ENCODE measurements at regions not wholly inside any gene's neighbourhood (a gene's known extent, or its start where the extent isn't known, plus 50 kb on each side); places are given as distances from the start of the nearest gene placed in this dataset.
"Not testable (repeated sequence)": the region's sequence is repeated elsewhere in the genome, so short reads cannot be mapped to it uniquely, and the experiment has no call there.

DNA sequence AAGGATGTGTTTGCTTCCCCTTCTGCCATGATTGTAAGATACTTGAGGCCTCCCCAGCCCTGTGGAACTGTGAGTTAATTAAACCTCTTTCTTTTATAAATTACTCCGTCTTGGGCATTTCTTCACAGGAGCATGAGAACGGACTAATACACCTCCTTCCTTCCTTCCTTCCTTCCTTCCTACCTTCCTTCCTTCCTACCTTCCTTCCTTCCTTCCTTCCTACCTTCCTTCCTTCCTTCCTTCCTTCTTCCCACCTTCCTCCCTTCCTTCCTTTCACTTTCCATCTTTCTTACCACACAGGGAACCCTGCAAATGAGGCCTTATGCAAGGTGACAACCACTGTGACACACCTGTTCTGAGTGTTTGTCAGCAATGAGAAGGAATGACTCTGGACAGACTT lies 141.3 kb upstream of the EXOC2 start:
- TF ChIP-seq, protein P1, sequence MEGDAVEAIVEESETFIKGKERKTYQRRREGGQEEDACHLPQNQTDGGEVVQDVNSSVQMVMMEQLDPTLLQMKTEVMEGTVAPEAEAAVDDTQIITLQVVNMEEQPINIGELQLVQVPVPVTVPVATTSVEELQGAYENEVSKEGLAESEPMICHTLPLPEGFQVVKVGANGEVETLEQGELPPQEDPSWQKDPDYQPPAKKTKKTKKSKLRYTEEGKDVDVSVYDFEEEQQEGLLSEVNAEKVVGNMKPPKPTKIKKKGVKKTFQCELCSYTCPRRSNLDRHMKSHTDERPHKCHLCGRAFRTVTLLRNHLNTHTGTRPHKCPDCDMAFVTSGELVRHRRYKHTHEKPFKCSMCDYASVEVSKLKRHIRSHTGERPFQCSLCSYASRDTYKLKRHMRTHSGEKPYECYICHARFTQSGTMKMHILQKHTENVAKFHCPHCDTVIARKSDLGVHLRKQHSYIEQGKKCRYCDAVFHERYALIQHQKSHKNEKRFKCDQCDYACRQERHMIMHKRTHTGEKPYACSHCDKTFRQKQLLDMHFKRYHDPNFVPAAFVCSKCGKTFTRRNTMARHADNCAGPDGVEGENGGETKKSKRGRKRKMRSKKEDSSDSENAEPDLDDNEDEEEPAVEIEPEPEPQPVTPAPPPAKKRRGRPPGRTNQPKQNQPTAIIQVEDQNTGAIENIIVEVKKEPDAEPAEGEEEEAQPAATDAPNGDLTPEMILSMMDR (IDR thresholded peaks at IDR 0.05; ENCODE audit: low read depth, low read length), result no peak
- no peak overlapping the region for H3K4me3 ChIP-seq (replicated peaks in 1 of 2; ENCODE audit: low read depth in 2 of 2, low read length in 2 of 2)
- no peak for DNase-seq (ENCODE audit: low read depth in 2 of 2)

DNA sequence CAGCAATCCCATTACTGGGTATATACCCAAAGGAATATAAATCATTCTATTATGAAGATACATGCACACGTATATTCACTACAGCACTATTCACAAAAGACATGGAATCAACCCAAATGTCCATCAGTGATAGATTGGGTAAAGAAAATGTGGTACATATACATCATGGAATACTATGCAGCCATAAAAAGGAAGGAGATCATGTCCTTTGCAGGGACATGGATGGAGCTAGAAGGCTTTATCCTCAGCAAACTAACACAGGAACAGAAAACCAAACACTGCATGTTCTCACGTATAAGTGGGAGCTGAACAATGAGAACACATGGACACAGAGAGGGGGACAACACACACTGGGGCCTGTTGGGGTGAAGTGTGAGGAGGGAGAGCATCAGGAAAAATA lies 139.9 kb upstream of the EXOC2 start:
- not testable (repeated sequence) for DNase-seq (ENCODE audit: low read depth in 2 of 2); H3K4me3 ChIP-seq (replicated peaks in 1 of 2; ENCODE audit: low read depth in 2 of 2, low read length in 2 of 2)

DNA sequence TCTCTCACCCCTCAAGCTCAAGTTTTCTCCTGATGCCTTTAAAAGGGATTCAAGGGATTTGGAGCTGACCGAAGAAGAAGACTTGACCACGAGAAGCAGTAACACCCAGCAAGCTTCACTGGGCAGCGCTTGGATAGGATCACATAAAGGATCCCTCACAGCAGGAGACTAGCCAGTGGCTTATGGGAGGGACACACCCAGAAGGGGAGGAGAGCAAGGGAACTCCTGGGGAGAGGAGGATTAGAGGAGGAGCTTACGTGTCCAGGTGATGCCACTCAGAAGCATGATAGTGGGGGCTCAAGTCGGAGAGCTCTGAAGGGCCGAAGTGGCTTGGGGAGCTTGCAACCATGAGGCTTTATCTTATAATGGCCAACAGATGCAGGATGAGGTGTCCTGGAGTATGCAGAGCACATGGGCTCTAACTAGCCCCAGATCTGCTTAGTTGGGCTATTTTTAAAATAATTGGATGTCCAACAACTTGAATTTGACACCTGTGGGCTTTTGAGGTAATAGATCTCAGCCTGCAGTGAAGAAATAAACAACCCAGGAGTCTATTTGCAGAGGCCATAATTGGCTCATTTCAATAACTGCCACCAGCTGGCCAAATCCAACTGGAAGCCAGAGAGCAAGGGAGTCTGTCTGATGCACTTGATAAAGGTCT lies 137.9 kb upstream of the EXOC2 start:
- TF ChIP-seq, protein P1 (IDR thresholded peaks at IDR 0.05; ENCODE audit: low read depth, low read length), result no peak

DNA sequence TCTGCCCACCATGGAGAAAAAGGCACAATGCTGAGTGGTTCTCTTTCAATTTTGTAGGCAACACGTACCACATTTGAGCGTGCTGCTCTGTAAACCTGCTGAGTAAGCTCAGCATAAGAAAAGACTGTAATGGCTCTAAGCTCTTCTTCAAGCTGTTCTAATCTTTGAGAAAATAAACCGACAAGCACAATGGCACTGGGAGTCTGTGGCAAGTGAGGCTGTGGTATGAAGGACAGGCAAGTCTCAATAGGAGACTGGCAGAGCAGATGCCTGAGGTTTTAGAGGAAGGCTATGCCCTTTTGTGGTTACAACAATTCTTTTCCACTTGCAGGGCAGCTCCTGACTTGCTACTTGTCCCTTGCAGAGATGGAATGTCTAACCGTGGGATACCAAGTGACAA lies 136.7 kb upstream of the EXOC2 start:
- DNase-seq (ENCODE audit: low read depth in 2 of 2), result no peak
- TF ChIP-seq, protein P1 (IDR thresholded peaks at IDR 0.05; ENCODE audit: low read depth, low read length), result no peak
- no peak overlapping the region for H3K4me3 ChIP-seq (replicated peaks in 1 of 2; ENCODE audit: low read depth in 2 of 2, low read length in 2 of 2)

More for the DNA sequence above, 137.9 kb upstream of the EXOC2 start:
- no peak overlapping the region for H3K4me3 ChIP-seq (replicated peaks in 1 of 2; ENCODE audit: low read depth in 2 of 2, low read length in 2 of 2)
- DNase-seq (ENCODE audit: low read depth in 2 of 2), result no peak

DNA sequence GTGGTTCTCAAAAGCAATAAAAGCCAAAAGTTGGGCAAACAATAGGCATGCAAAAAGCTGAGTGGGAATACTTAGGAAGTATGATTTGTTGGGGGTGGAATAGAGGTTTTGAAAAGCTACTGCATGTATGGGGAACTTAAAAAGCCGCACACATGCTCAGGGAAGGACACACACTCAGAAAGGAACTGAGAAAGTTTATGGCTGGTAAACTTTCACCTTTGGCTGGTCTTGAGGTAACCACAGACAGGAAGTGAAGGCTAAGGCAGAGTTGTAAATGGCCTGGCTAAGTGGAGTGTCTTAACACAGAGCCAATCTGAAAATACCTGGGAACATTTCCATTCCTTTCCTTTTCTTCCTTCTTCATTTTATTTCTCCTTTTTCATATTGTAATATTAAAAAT lies 134.5 kb upstream of the EXOC2 start:
- no peak overlapping the region for H3K4me3 ChIP-seq (replicated peaks in 1 of 2; ENCODE audit: low read depth in 2 of 2, low read length in 2 of 2)
- TF ChIP-seq, protein P1 (IDR thresholded peaks at IDR 0.05; ENCODE audit: low read depth, low read length), result no peak
- DNase-seq (ENCODE audit: low read depth in 2 of 2), result no peak

DNA sequence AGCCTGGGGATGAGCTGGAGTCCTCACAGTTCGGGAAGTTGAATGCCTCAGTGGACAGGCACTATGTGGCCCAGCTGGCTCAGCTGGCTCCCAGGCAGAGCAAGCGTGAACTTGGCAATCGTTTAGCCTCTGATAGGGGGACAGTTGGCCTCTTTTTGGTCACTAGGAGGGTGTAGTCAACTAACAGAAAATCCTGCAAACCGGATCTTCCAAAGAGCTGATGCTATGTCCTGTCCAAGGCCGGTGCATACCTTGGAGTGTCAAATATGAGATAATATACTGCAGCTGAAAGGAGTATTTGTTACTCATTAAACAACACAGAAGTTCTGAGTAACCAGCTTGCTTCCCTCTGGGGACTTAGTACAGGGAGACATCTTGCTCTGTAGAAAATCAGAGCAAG lies 126.2 kb upstream of the EXOC2 start:
- no peak overlapping the region for H3K4me3 ChIP-seq (replicated peaks in 1 of 2; ENCODE audit: low read depth in 2 of 2, low read length in 2 of 2)
- TF ChIP-seq, protein P1 (IDR thresholded peaks at IDR 0.05; ENCODE audit: low read depth, low read length), result no peak
- DNase-seq (ENCODE audit: low read depth in 2 of 2), result no peak

DNA sequence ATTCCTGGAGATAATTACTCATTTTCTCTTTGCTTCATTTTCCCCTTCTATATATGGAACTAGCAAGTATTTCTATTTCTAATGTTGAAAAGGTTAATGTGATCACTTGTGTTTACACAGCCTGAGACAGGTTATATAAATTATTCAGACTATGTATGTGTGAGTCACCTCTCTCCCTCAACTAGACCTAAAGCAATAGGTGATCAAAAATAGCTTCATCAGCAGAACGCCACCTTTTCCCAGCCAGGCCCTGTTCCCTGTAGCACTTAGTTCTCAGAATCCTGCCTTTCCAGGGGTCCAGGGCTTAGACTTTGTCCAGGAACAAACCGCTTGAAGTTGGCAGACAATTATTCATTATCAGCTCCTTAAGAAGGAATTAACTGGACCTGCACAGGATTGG lies 125.3 kb upstream of the EXOC2 start:
- TF ChIP-seq, protein P1 (IDR thresholded peaks at IDR 0.05; ENCODE audit: low read depth, low read length), result no peak
- H3K4me3 ChIP-seq (replicated peaks in 1 of 2; ENCODE audit: low read depth in 2 of 2, low read length in 2 of 2), result no peak overlapping the region
- no peak for DNase-seq (ENCODE audit: low read depth in 2 of 2)
